ENCODE measurements at regions not wholly inside any gene's neighbourhood (a gene's known extent, or its start where the extent isn't known, plus 50 kb on each side); places are given as distances from the start of the nearest gene placed in this dataset.

GRCh38 chr11:122167100-122167499 is 51.1 kb upstream of the BLID start:
- no peak for TF ChIP-seq CTCF (IDR thresholded peaks at IDR 0.05; ENCODE audit: low read depth, low read length)
- DNase-seq (ENCODE audit: low read depth in 2 of 2) = peak; percentile 88 to 92
- H3K4me3 ChIP-seq (replicated peaks in 1 of 2; ENCODE audit: low read depth in 2 of 2, low read length in 2 of 2) = no peak overlapping the region

- no peak overlapping the region for H3K4me3 ChIP-seq (replicated peaks in 1 of 2; ENCODE audit: low read depth in 2 of 2, low read length in 2 of 2)
- peak; percentile 41 to 53 for DNase-seq (ENCODE audit: low read depth in 2 of 2)
- no peak for TF ChIP-seq CTCF (IDR thresholded peaks at IDR 0.05; ENCODE audit: low read depth, low read length)
These were observed 49.8 kb upstream of the BLID start for GRCh38 chr11:122165607-122166371.

Measured in cardiac fibroblast (primary cell).